Stimulated activated CD4-positive, alpha-beta T cell treated with anti-CD3 and anti-CD28 coated beads, Interleukin-12 subunit alpha, Interleukin-12 subunit beta, amount 100 ng/mL, for 24 hours (primary cell): ENCODE measurements at regions not wholly inside any gene's neighbourhood (a gene's known extent, or its start where the extent isn't known, plus 50 kb on each side); places are given as distances from the start of the nearest gene placed in this dataset.
A peak's percentile ranks its signal among the peaks of the same experiment; 100 is the strongest.

ENCODE experiments used
- DNase-seq, 2 experiments: peaks; one replicate each; pipeline ENCODE4 v3.0.0-alpha.2; 2020; ENCODE audit warnings: low read depth in 2 of 2

GRCh38 chr14:100381395-100382105 lies 58.4 kb downstream of the SLC25A47 start:
- DNase-seq = no peak

GRCh38 chr14:100382106-100382455 lies 58.9 kb downstream of the SLC25A47 start:
- no peak for DNase-seq

GRCh38 chr14:100383727-100384158 lies 60.6 kb downstream of the SLC25A47 start:
- DNase-seq = peak; percentile 33 to 50

GRCh38 chr14:100384277-100384676 lies 61.1 kb downstream of the SLC25A47 start:
- no peak for DNase-seq

GRCh38 chr14:100384819-100385813 lies 62.0 kb downstream of the SLC25A47 start:
- DNase-seq = no peak

- DNase-seq = no peak
Observed at GRCh38 chr14:100386121-100386520, 63.0 kb downstream of the SLC25A47 start.

GRCh38 chr14:100386846-100387245 lies 63.7 kb downstream of the SLC25A47 start:
- DNase-seq = no peak

GRCh38 chr14:100387450-100387849 lies 64.3 kb downstream of the SLC25A47 start:
- no peak for DNase-seq

- no peak for DNase-seq
Observed at GRCh38 chr14:100388103-100389054, 65.2 kb downstream of the SLC25A47 start.

- DNase-seq = no peak
Observed at GRCh38 chr14:100389497-100390104, 66.5 kb downstream of the SLC25A47 start.

- no peak for DNase-seq
Observed at GRCh38 chr14:100391173-100391572, 68.0 kb downstream of the SLC25A47 start.

GRCh38 chr14:100391724-100392123 lies 68.6 kb downstream of the SLC25A47 start:
- DNase-seq = no peak

GRCh38 chr14:100392356-100392755 lies 69.2 kb downstream of the SLC25A47 start:
- DNase-seq = no peak

- no peak for DNase-seq
Observed at GRCh38 chr14:100393362-100393761, 70.2 kb downstream of the SLC25A47 start.

GRCh38 chr14:100393906-100394732 lies 71.0 kb downstream of the SLC25A47 start:
- no peak for DNase-seq

- no peak for DNase-seq
Observed at GRCh38 chr14:100394886-100395672, 71.9 kb downstream of the SLC25A47 start.

- DNase-seq = no peak
Observed at GRCh38 chr14:100396266-100396795, 73.2 kb downstream of the SLC25A47 start.

GRCh38 chr14:100397005-100397404 lies 73.9 kb downstream of the SLC25A47 start:
- DNase-seq = no peak

GRCh38 chr14:100398044-100398443 lies 74.9 kb downstream of the SLC25A47 start:
- DNase-seq = no peak
